ENCODE measurements at regions not wholly inside any gene's neighbourhood (a gene's known extent, or its start where the extent isn't known, plus 50 kb on each side); places are given as distances from the start of the nearest gene placed in this dataset.

- H3K9me3 Mint-ChIP-seq = peaks cover 17 to 22% of the 10 kb centered on the region in 2 donors
- no peak for TF ChIP-seq CTCF (IDR thresholded peaks at IDR 0.05)
- peaks cover 13% of the 10 kb centered on the region for H3K36me3 Mint-ChIP-seq
- 78% methylated on average over 1 of the region's 1 CpG for WGBS (ENCODE audit: insufficient coverage)
- H3K27me3 Mint-ChIP-seq (ENCODE audit: low read depth in 2 of 2) = no peaks in the 10 kb centered on the region
- H3K27ac Mint-ChIP-seq = no peak overlapping the region
- H3K4me1 ChIP-seq (ENCODE audit: control insufficient read depth, insufficient read depth, low read length) = no peaks in the 10 kb centered on the region
- no peak overlapping the region for H3K27ac ChIP-seq (ENCODE audit: low read length)
- no peaks in the 10 kb centered on the region for H3K27me3 ChIP-seq (ENCODE audit: control insufficient read depth, insufficient read depth, low read length)
- H3K4me1 Mint-ChIP-seq = no peaks in the 10 kb centered on the region
- intact Hi-C loops (cut with micrococcal nuclease) = no loop called here
- ATAC-seq (no peak), DNase-seq (no peak)
- H3K9me3 ChIP-seq (ENCODE audit: control insufficient read depth, insufficient read depth, low read length) = peaks cover 13% of the 10 kb centered on the region
- H3K36me3 ChIP-seq (ENCODE audit: control insufficient read depth, insufficient read depth, low read length) = no peaks in the 10 kb centered on the region
- H3K4me3 Mint-ChIP-seq = no peak overlapping the region
- no peak overlapping the region for H3K4me3 ChIP-seq (ENCODE audit: low read length)
Observed at GRCh38 chr14:39558525-39558924, 126.3 kb upstream of the FBXO33 start.

GRCh38 chr14:39555749-39556148 lies 123.5 kb upstream of the FBXO33 start:
- ATAC-seq = no peak

GRCh38 chr14:39554576-39554975 lies 122.3 kb upstream of the FBXO33 start:
- ATAC-seq (no peak), DNase-seq (no peak)
- Histone ChIP-seq H3K4me1 (ENCODE audit: control insufficient read depth, insufficient read depth, low read length) (no peaks in the 10 kb centered on the region), H3K36me3 (ENCODE audit: control insufficient read depth, insufficient read depth, low read length) (no peaks in the 10 kb centered on the region), H3K27ac (ENCODE audit: low read length) (no peak overlapping the region), H3K9me3 (ENCODE audit: control insufficient read depth, insufficient read depth, low read length) (peaks cover 8% of the 10 kb centered on the region), H3K27me3 (ENCODE audit: control insufficient read depth, insufficient read depth, low read length) (no peaks in the 10 kb centered on the region), H3K4me3 (ENCODE audit: low read length) (no peak overlapping the region)
- Mint-ChIP-seq H3K27me3 (ENCODE audit: low read depth in 2 of 2) (no peaks in the 10 kb centered on the region), H3K36me3 (peaks cover 14% of the 10 kb centered on the region), H3K4me1 (no peaks in the 10 kb centered on the region), H3K9me3 (peaks cover 16 to 22% of the 10 kb centered on the region in 2 donors), H3K27ac (no peak overlapping the region), H3K4me3 (no peak overlapping the region)
- intact Hi-C loops (cut with micrococcal nuclease) = no loop called here
- TF ChIP-seq CTCF (IDR thresholded peaks at IDR 0.05) = no peak
- whole genome bisulfite sequencing (ENCODE audit: insufficient coverage) = 87% methylated on average over 3 of the region's 5 CpGs

More at GRCh38 chr14:39555749-39556148, 123.5 kb upstream of the FBXO33 start:
- Mint-ChIP-seq H3K9me3 (peaks cover 16 to 23% of the 10 kb centered on the region in 2 donors), H3K27me3 (ENCODE audit: low read depth in 2 of 2) (no peaks in the 10 kb centered on the region), H3K36me3 (peaks cover 13% of the 10 kb centered on the region), H3K4me1 (no peaks in the 10 kb centered on the region), H3K27ac (no peak overlapping the region), H3K4me3 (no peak overlapping the region)
- no peak for TF ChIP-seq CTCF (IDR thresholded peaks at IDR 0.05)
- no peak overlapping the region for H3K4me3 ChIP-seq (ENCODE audit: low read length)
- no peak overlapping the region for H3K27ac ChIP-seq (ENCODE audit: low read length)
- 69% methylated on average over 4 of the region's 4 CpGs for WGBS (ENCODE audit: insufficient coverage)
- H3K36me3 ChIP-seq (ENCODE audit: control insufficient read depth, insufficient read depth, low read length) = no peaks in the 10 kb centered on the region
- no peaks in the 10 kb centered on the region for H3K4me1 ChIP-seq (ENCODE audit: control insufficient read depth, insufficient read depth, low read length)
- intact Hi-C loops (cut with micrococcal nuclease) = no loop called here
- H3K9me3 ChIP-seq (ENCODE audit: control insufficient read depth, insufficient read depth, low read length) = peaks cover 9% of the 10 kb centered on the region
- DNase-seq = no peak
- no peaks in the 10 kb centered on the region for H3K27me3 ChIP-seq (ENCODE audit: control insufficient read depth, insufficient read depth, low read length)

GRCh38 chr14:39548358-39548757 lies 116.1 kb upstream of the FBXO33 start:
- H3K9me3 Mint-ChIP-seq = peaks cover 13 to 21% of the 10 kb centered on the region in 2 donors
- intact Hi-C loops (cut with micrococcal nuclease) = no loop called here

More at GRCh38 chr14:39548358-39548757, 116.1 kb upstream of the FBXO33 start:
- H3K36me3 Mint-ChIP-seq = peaks cover 14% of the 10 kb centered on the region
- no peak overlapping the region for H3K4me3 Mint-ChIP-seq
- H3K27me3 Mint-ChIP-seq (ENCODE audit: low read depth in 2 of 2) = no peaks in the 10 kb centered on the region
- H3K36me3 ChIP-seq (ENCODE audit: control insufficient read depth, insufficient read depth, low read length) = no peaks in the 10 kb centered on the region
- H3K4me3 ChIP-seq (ENCODE audit: low read length) = no peak overlapping the region
- peaks cover 4% of the 10 kb centered on the region for H3K9me3 ChIP-seq (ENCODE audit: control insufficient read depth, insufficient read depth, low read length)
- H3K4me1 ChIP-seq (ENCODE audit: control insufficient read depth, insufficient read depth, low read length) = no peaks in the 10 kb centered on the region
- TF ChIP-seq CTCF (IDR thresholded peaks at IDR 0.05) = no peak
- H3K27ac ChIP-seq (ENCODE audit: low read length) = no peak overlapping the region
- H3K27ac Mint-ChIP-seq = no peak overlapping the region
- ATAC-seq (no peak), DNase-seq (no peak)
- H3K27me3 ChIP-seq (ENCODE audit: control insufficient read depth, insufficient read depth, low read length) = no peaks in the 10 kb centered on the region
- 89% methylated on average over 3 of the region's 4 CpGs for WGBS (ENCODE audit: insufficient coverage)
- H3K4me1 Mint-ChIP-seq = no peaks in the 10 kb centered on the region
